Gastrocnemius medialis (tissue), 4 donors: ENCODE measurements at regions not wholly inside any gene's neighbourhood (a gene's known extent, or its start where the extent isn't known, plus 50 kb on each side); places are given as distances from the start of the nearest gene placed in this dataset.

Experiments used
- POLR2A ChIP-seq, 2 donors: fragments of 450-650 bp; IDR thresholded peaks; one replicate each; pipeline ENCODE4 v1.6.1; 2017; ENCODE audit warnings: antibody characterized with exemption in 2 of 2, mild to moderate bottlenecking in 2 of 2, moderate library complexity in 2 of 2
- TF ChIP-seq, protein P1 (sequence below), 5 experiments: fragments of 450-650 bp in 3 of 5; fragments of 200-600 bp in 2 of 5; sonication (generic) in 2 of 5; IDR thresholded peaks in 4 of 5; conservative IDR thresholded peaks in 1 of 5; 1 replicate in 4 of 5; 2 replicates in 1 of 5; pipeline ENCODE4 v1.5.1; 2016 to 2019; ENCODE audit warnings: antibody characterized with exemption in 5 of 5, mild to moderate bottlenecking in 3 of 5, moderate library complexity in 3 of 5

DNA sequence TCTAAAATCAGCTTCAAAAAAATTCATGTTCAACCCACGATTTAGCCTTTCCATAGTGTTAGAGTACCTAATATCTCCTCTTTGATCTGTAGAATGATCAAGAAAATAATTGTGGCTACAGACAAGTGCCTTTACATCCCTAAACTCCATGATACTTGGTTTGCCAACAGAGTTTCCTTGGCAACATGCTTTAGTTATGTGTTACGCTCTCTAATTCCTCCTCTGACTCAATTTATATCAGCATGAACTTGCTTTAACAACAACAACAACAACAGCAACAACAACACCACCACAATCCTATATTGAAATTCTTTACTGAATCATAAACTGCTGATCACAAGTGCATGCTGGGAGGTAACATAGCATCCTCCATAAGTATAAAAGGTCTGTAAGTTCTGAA is 757.8 kb downstream of the CDH11 start:
- no peak for TF ChIP-seq POLR2A (IDR thresholded peaks at IDR 0.05)
- TF ChIP-seq, protein P1, sequence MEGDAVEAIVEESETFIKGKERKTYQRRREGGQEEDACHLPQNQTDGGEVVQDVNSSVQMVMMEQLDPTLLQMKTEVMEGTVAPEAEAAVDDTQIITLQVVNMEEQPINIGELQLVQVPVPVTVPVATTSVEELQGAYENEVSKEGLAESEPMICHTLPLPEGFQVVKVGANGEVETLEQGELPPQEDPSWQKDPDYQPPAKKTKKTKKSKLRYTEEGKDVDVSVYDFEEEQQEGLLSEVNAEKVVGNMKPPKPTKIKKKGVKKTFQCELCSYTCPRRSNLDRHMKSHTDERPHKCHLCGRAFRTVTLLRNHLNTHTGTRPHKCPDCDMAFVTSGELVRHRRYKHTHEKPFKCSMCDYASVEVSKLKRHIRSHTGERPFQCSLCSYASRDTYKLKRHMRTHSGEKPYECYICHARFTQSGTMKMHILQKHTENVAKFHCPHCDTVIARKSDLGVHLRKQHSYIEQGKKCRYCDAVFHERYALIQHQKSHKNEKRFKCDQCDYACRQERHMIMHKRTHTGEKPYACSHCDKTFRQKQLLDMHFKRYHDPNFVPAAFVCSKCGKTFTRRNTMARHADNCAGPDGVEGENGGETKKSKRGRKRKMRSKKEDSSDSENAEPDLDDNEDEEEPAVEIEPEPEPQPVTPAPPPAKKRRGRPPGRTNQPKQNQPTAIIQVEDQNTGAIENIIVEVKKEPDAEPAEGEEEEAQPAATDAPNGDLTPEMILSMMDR (IDR thresholded peaks at IDR 0.05 in 4 of 5, conservative IDR thresholded peaks at IDR 0.05 in 1 of 5), result no peak
